Endodermal cell (in vitro differentiated cells): ENCODE measurements at regions not wholly inside any gene's neighbourhood (a gene's known extent, or its start where the extent isn't known, plus 50 kb on each side); places are given as distances from the start of the nearest gene placed in this dataset.

ENCODE experiments used
- DNase-seq: peaks from one replicate; pipeline ENCODE4 v3.0.0-alpha.2; 2017
- H3K27ac ChIP-seq: 2 replicates; pipeline ENCODE4 v1.5.1; 2013; ENCODE audit warnings: mild to moderate bottlenecking, low read depth, low read length, moderate library complexity
- H3K27me3 ChIP-seq: 2 replicates; pipeline ENCODE4 v1.6.1; 2013; ENCODE audit warnings: mild to moderate bottlenecking, low read length, moderate library complexity; ENCODE audit not compliant: insufficient read depth, control insufficient read depth, poor library complexity, severe bottlenecking
- H3K36me3 ChIP-seq: 2 replicates; pipeline ENCODE4 v1.7.0; 2013; ENCODE audit warnings: mild to moderate bottlenecking, low read length, moderate library complexity; ENCODE audit not compliant: control insufficient read depth, insufficient read depth
- H3K4me1 ChIP-seq: one replicate; pipeline ENCODE4 v1.7.0; 2013; ENCODE audit warnings: low read length; ENCODE audit not compliant: control insufficient read depth, insufficient read depth
- H3K4me3 ChIP-seq: 2 replicates; pipeline ENCODE4 v1.5.1; 2013; ENCODE audit warnings: mild to moderate bottlenecking, low read length, moderate library complexity
- H3K9ac ChIP-seq: 2 replicates; pipeline ENCODE4 v1.6.1; 2013; ENCODE audit warnings: mild to moderate bottlenecking, low read length, moderate library complexity; ENCODE audit not compliant: poor library complexity, severe bottlenecking; ENCODE audit errors: extremely low read depth
- H3K9me3 ChIP-seq: 2 replicates; pipeline ENCODE4 v1.6.1; 2013; ENCODE audit warnings: mild to moderate bottlenecking, low read length, moderate library complexity; ENCODE audit not compliant: control insufficient read depth
- H3K27ac Mint-ChIP-seq: 2 replicates; pipeline ENCODE4 v1.8.0; 2020; ENCODE audit warnings: mixed read lengths
- H3K27me3 Mint-ChIP-seq: 2 replicates; pipeline ENCODE4 v1.8.0; 2021; ENCODE audit warnings: mild to moderate bottlenecking, mixed read lengths; ENCODE audit not compliant: insufficient read depth
- H3K36me3 Mint-ChIP-seq: 2 replicates; pipeline ENCODE4 v1.8.0; 2020; ENCODE audit warnings: low read depth, mixed read lengths
- H3K4me1 Mint-ChIP-seq: 2 replicates; pipeline ENCODE4 v1.8.0; 2020; ENCODE audit warnings: mixed read lengths
- H3K4me3 Mint-ChIP-seq: 2 replicates; pipeline ENCODE4 v1.8.0; 2020; ENCODE audit warnings: mild to moderate bottlenecking, moderate library complexity, mixed read lengths
- H3K9me3 Mint-ChIP-seq: 2 replicates; pipeline ENCODE4 v1.8.0; 2020; ENCODE audit warnings: mild to moderate bottlenecking, mixed read lengths
- CTCF ChIP-seq: fragments of 200-600 bp; sonication (generic); conservative IDR thresholded peaks from 2 replicates; pipeline ENCODE4 v1.5.0; 2021; ENCODE audit warnings: antibody characterized with exemption, mild to moderate bottlenecking
- WGBS, 2 experiments: methylation state at CpG; one replicate each; pipeline versions ENCODE4 v1.1.5 to v1.1.7; 2013; ENCODE audit warnings: missing lambda C conversion rate in 2 of 2, mixed read lengths in 1 of 2; ENCODE audit not compliant: insufficient coverage in 1 of 2, insufficient read length in 1 of 2; 5-methylcytosine and 5-hydroxymethylcytosine counted together

- no peak for TF ChIP-seq CTCF
- DNase-seq: no peak
- H3K27me3 ChIP-seq: no peaks in the 10 kb centered on the region
- no peak overlapping the region for H3K27ac ChIP-seq
- Mint-ChIP-seq H3K4me3 (no peak overlapping the region), H3K27ac (no peak overlapping the region), H3K27me3 (no peaks in the 10 kb centered on the region), H3K36me3 (no peaks in the 10 kb centered on the region), H3K4me1 (peaks cover 6% of the 10 kb centered on the region), H3K9me3 (no peaks in the 10 kb centered on the region)
- H3K4me1 ChIP-seq: no peaks in the 10 kb centered on the region
- H3K36me3 ChIP-seq: no peaks in the 10 kb centered on the region
- H3K4me3 ChIP-seq: no peak overlapping the region
- H3K9ac ChIP-seq: no peak overlapping the region
- WGBS, 2 experiments: 97 to 100% methylated on average over 1 to 2 of the region's 2 CpGs
- H3K9me3 ChIP-seq: no peaks in the 10 kb centered on the region
These were observed 445.2 kb upstream of the MIR17HG start for GRCh38 chr13:90902255-90902654.

- no peak overlapping the region for H3K9ac ChIP-seq
- H3K27me3 Mint-ChIP-seq: no peaks in the 10 kb centered on the region
- no peaks in the 10 kb centered on the region for H3K27me3 ChIP-seq
- no peak overlapping the region for H3K4me3 Mint-ChIP-seq
- H3K4me3 ChIP-seq: no peak overlapping the region
- DNase-seq: no peak
- no peaks in the 10 kb centered on the region for H3K4me1 Mint-ChIP-seq
- no peaks in the 10 kb centered on the region for H3K4me1 ChIP-seq
- WGBS, 2 experiments: 100% methylated on average over 1 of the region's 1 CpG; no CpG with 5 or more reads in 1 of the 2 experiments
- H3K27ac Mint-ChIP-seq: no peak overlapping the region
- no peaks in the 10 kb centered on the region for H3K36me3 Mint-ChIP-seq
- no peaks in the 10 kb centered on the region for H3K36me3 ChIP-seq
- no peaks in the 10 kb centered on the region for H3K9me3 ChIP-seq
- H3K9me3 Mint-ChIP-seq: no peaks in the 10 kb centered on the region
- no peak overlapping the region for H3K27ac ChIP-seq
- TF ChIP-seq CTCF: no peak
These were observed 440.9 kb upstream of the MIR17HG start for GRCh38 chr13:90906554-90906953.

DNA sequence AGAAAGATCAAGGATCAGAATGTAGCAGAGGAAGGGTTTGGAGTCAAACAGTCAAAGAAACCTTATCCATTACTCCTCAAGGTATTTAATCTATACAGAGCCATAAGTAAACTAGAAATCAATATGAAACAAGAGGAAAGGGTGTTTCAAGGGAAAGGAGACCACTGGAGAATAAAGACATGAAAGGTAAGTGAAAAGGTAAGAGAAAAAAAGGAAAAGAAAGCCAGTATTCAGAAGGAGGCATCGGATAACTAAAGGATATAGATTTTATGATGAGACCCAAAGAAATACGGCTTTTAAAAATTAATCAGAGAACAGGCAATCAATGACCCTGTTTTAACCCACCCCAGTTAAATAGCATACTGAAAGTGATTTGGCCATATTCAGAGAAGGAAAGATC is 438.7 kb upstream of the MIR17HG start:
- no peaks in the 10 kb centered on the region for H3K4me1 ChIP-seq
- H3K27ac ChIP-seq: no peak overlapping the region
- Mint-ChIP-seq H3K4me3 (no peak overlapping the region), H3K9me3 (no peaks in the 10 kb centered on the region), H3K27ac (no peak overlapping the region), H3K4me1 (no peaks in the 10 kb centered on the region), H3K27me3 (no peaks in the 10 kb centered on the region), H3K36me3 (no peaks in the 10 kb centered on the region)
- no peak overlapping the region for H3K9ac ChIP-seq
- H3K4me3 ChIP-seq: no peak overlapping the region
- no peak for DNase-seq
- no peaks in the 10 kb centered on the region for H3K36me3 ChIP-seq
- WGBS, 2 experiments: 100% methylated on average over 1 to 2 of the region's 2 CpGs
- no peaks in the 10 kb centered on the region for H3K27me3 ChIP-seq
- no peaks in the 10 kb centered on the region for H3K9me3 ChIP-seq
- TF ChIP-seq CTCF: no peak
